ENCODE measurements at regions not wholly inside any gene's neighbourhood (a gene's known extent, or its start where the extent isn't known, plus 50 kb on each side); places are given as distances from the start of the nearest gene placed in this dataset.

DNA sequence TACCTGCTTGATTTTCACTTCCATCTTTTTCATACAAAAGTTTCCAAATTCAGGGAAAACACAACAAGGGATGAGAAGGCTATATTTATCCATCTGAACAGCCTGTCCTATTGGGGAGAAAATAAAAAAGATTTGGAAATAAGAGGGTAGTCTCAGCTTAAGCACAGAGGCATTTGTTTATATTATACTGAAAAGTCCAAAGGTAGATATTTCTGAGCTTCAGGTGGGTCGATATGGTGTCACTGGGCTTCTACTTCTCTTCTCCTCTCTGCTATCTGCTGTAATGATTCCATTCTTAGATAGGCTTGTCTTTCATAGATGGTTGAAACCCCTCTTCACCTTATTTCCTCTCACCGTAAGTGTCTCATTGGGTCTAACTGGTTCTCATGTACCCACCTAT, 337.0 kb downstream of the INSC start:
- H3K27me3 ChIP-seq (replicated peaks; ENCODE audit: insufficient read depth) = no peaks in the 10 kb centered on the region
- DNase-seq (ENCODE audit: low spot score) = no peak
- H3K27ac ChIP-seq = no peak overlapping the region
- no peaks in the 10 kb centered on the region for H3K36me3 ChIP-seq
- TF ChIP-seq, protein P1, sequence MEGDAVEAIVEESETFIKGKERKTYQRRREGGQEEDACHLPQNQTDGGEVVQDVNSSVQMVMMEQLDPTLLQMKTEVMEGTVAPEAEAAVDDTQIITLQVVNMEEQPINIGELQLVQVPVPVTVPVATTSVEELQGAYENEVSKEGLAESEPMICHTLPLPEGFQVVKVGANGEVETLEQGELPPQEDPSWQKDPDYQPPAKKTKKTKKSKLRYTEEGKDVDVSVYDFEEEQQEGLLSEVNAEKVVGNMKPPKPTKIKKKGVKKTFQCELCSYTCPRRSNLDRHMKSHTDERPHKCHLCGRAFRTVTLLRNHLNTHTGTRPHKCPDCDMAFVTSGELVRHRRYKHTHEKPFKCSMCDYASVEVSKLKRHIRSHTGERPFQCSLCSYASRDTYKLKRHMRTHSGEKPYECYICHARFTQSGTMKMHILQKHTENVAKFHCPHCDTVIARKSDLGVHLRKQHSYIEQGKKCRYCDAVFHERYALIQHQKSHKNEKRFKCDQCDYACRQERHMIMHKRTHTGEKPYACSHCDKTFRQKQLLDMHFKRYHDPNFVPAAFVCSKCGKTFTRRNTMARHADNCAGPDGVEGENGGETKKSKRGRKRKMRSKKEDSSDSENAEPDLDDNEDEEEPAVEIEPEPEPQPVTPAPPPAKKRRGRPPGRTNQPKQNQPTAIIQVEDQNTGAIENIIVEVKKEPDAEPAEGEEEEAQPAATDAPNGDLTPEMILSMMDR (IDR thresholded peaks at IDR 0.05) = no peak
- TF ChIP-seq POLR2A (IDR thresholded peaks at IDR 0.05) = no peak
- intact Hi-C loops (cut with DNase I) = no loop called here
- no peaks in the 10 kb centered on the region for H3K9me3 ChIP-seq
- no peaks in the 10 kb centered on the region for H3K4me1 ChIP-seq (replicated peaks)
- H3K4me3 ChIP-seq = no peak overlapping the region
- 93% methylated on average over 2 of the region's 2 CpGs for WGBS

DNA sequence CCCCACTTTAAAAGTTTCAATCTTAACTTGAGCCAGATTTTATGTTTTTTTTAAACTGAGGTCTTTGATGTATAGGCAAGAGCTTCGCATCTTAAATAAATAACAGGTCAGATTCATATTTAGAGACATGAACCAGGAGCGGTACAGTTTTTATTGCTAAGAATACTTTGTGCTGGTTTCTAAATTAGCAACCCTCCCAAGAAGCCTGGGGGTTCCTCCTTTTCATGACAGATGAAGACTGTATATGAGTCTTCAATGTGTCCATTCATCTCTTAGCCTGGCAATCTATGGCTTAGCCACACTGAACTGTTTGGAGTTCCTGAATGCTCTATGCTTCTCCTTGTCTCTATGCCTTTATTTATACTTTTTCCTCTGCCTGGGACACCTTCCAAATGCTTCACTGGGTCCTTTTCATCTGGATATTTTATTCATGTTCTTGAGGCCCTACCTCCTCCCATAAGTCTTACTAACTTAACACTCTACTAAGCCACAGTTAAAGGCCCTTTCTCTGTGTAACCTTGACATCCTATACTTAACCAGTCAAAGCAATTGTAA, 338.6 kb downstream of the INSC start:
- H3K36me3 ChIP-seq = no peaks in the 10 kb centered on the region
- no peak for DNase-seq (ENCODE audit: low spot score)
- no peaks in the 10 kb centered on the region for H3K9me3 ChIP-seq
- H3K4me1 ChIP-seq (replicated peaks) = no peaks in the 10 kb centered on the region
- 50% methylated on average over 2 of the region's 2 CpGs for WGBS
- H3K4me3 ChIP-seq = no peak overlapping the region
- TF ChIP-seq POLR2A (IDR thresholded peaks at IDR 0.05) = no peak
- no peak for TF ChIP-seq POLR2AphosphoS5 (IDR thresholded peaks at IDR 0.05)
- TF ChIP-seq, protein P1 (IDR thresholded peaks at IDR 0.05) = no peak
- H3K27me3 ChIP-seq (replicated peaks; ENCODE audit: insufficient read depth) = no peaks in the 10 kb centered on the region
- no peak overlapping the region for H3K27ac ChIP-seq
- intact Hi-C loops (cut with DNase I) = no loop called here

DNA sequence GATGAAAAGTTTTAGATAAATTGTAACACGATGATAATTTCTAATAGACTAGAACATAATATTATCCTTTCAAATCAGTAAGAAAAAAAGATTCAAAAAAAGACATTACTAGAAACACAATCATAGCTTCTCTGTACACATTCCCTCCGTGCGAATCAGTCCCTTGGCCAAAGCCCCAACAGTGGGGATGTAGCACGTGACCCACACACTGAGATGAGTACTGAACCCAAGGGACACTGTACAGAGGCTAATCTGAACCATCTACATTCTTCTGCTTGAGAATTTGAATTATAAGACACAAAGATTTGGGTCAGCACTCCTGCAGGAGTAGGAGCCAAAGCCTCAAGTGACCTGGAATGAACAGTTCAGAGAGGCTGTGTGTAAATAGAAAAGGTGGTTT, 353.7 kb downstream of the INSC start:
- Histone ChIP-seq H3K4me1 (replicated peaks) (no peaks in the 10 kb centered on the region), H3K27me3 (replicated peaks; ENCODE audit: insufficient read depth) (no peaks in the 10 kb centered on the region), H3K36me3 (no peaks in the 10 kb centered on the region), H3K27ac (no peak overlapping the region), H3K9me3 (no peaks in the 10 kb centered on the region), H3K4me3 (no peak overlapping the region)
- TF ChIP-seq POLR2A (IDR thresholded peaks at IDR 0.05) (no peak), POLR2AphosphoS5 (IDR thresholded peaks at IDR 0.05) (no peak)
- TF ChIP-seq, protein P1 (IDR thresholded peaks at IDR 0.05) = no peak
- 60% methylated on average over 4 of the region's 4 CpGs for WGBS
- no peak for DNase-seq (ENCODE audit: low spot score)
- intact Hi-C loops (cut with DNase I) = no loop called here

DNA sequence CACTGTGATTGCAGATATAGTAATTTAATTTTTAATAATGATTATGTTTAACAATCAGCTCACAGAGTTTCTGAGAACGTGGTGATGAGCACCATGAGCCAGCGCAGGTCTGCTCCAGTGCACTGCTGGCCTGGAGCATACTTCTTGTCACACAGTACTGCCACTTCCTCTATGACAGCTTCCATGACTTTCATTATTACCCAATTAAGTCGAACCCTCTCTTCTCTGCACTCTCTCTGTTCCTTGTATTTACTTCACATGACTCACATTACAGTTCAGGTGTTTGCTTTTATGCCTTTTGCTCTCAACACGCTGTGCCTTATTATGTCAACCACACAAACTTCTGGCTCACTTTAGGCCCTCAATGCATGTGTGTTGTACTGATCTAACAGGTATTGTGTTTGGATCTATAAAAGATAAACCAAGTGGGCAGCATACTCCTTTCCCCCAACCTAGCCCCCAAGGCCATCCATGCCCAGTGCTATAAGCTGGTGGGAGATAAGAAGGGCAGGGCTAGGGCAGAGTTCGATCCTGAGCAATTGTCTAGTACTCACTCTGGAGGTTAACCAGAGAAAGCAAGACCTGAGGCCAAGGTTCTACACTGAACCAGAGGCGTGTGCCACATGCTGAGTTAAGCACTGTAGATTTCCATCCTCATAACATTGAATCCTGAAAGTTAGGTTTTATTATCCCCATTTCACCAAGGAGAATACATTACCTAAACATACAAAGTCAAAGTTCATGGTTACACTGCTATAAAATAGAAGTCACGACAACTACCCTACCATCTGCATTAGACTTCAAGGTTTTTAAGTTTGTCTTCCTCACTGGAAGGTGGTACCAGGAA, 356.5 kb downstream of the INSC start:
- no peak overlapping the region for H3K27ac ChIP-seq
- no peak for DNase-seq (ENCODE audit: low spot score)
- no peaks in the 10 kb centered on the region for H3K36me3 ChIP-seq
- H3K4me3 ChIP-seq = no peak overlapping the region
- TF ChIP-seq POLR2A (IDR thresholded peaks at IDR 0.05) = no peak
- TF ChIP-seq, protein P1 (IDR thresholded peaks at IDR 0.05) = no peak
- no peak for TF ChIP-seq POLR2AphosphoS5 (IDR thresholded peaks at IDR 0.05)
- intact Hi-C loops (cut with DNase I) = no loop called here
- no peaks in the 10 kb centered on the region for H3K27me3 ChIP-seq (replicated peaks; ENCODE audit: insufficient read depth)
- WGBS = 70% methylated on average over 7 of the region's 7 CpGs
- H3K9me3 ChIP-seq = no peaks in the 10 kb centered on the region
- H3K4me1 ChIP-seq (replicated peaks) = no peaks in the 10 kb centered on the region
